Activated CD4-positive, alpha-beta T cell treated with anti-CD3 and anti-CD28 coated beads, Interleukin-2, Interleukin-4, amounts not matched to agents 100 ng/mL and 50 ng/mL, durations not matched to agents 16 hours and 8 hours (primary cell): ENCODE measurements at regions not wholly inside any gene's neighbourhood (a gene's known extent, or its start where the extent isn't known, plus 50 kb on each side); places are given as distances from the start of the nearest gene placed in this dataset.
A peak's percentile ranks its signal among the peaks of the same experiment; 100 is the strongest.

Source experiments
- DNase-seq: peaks from one replicate; pipeline ENCODE4 v3.0.0-alpha.2; 2020; ENCODE audit warnings: low spot score

- DNase-seq: no peak
These were observed 308.6 kb upstream of the GIMD1 start for GRCh38 chr4:106677213-106677612.

DNA sequence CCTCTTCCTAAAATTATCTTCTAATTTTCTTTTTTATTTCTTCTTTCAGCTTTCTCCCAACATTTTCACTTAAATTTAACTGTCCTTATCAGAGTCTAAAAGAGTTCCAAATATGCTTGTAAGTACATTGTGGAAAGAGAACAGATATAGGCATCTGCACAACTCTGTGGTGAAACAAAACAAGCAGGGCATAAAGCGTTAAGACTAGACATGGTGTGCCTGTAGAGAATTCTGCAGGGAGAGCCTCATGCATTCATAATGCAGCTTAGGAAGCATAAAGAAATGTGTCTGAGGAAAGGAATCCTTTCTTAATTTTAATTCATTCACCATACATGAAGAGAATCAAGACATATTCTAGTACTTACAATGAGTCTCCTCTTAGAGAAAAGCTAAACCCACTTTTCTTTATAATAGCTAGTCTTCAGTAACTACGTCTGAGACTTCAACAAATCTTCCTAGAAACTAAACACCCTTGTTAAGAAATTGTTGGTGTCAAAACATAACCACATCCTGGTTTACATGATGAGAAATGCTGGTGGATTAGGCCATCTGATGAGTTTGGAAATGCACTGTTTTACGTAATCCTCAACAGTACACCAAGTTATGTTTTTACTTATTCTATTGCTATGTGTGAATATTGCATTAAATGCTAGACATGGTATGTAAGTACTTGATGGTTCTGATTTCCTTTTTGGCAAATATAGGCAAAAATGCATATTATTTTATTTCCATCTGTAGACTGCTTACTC, 307.8 kb upstream of the GIMD1 start:
- DNase-seq: peak; percentile 11

DNA sequence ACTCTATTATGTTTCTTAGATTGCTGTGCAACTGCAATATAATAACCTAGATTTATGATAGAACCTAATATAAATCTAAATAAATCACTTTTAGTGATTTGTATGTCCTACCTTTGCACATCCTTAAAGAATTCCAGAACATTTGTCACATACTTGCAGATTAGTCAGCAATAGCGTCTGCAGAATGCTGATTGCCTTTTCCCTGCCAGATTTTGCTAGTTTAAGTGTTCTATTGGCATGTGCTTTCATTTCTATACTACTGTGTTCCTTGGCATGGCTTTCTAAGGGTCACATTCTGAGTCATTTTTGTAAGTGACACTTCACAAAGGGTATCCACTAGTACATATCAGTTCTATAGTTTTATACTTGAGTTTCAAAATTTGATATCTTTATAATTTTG, 303.1 kb upstream of the GIMD1 start:
- no peak for DNase-seq

DNA sequence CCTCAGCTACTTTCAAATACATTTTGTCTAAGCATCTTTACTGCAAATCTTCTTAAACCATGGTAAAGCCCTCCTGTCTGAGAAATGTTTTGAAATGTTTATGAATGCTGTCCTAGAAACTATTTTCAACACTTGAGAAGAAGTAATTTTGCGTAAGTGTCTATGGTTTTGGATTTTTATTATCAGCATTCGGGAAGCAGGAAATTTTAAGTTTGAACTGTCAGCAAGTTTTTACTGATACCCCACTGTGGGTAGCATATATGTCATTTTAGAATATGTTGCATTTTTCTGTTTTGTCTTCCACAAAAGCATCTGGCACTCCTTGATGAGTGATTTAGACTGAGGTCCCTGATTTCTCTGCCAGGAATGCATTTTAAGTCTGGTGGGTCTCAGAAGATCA, 302.4 kb upstream of the GIMD1 start:
- DNase-seq: no peak

DNA sequence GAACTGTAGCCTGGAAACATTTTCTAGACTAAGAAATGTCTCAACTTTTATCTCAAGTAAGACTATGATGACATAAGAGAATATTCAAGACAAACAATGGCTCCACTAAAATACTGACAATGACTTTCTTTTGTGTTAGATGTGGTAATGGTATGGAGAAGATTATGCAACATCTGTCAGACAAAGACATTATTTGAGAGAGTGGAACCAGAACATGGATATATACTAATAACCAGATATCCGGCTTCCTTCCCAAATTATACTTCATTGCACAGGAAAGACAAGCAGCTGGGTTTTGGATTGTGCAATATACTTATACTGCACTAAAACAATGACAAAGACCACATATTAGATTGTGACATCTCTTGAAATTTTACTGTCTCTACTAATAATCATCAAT, 290.8 kb upstream of the GIMD1 start:
- DNase-seq: no peak

DNA sequence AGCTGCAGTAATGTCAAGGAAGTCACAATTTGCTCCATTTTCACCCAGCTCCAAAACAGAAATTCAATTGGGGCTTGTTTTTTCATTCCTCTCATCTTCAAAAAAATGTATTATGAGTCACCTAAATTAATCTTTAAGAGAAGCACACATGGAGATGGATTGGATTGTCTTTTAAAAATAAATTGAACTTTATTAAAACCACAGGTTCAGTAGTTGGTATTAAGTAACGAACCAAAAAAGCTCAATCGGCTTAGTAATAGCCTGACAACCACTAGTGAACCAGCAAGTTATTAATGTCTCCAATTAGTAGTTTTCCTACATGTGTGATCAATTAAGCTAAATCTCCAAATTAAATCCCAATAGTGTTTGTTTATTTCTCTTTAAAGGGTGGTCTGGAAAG, 283.5 kb upstream of the GIMD1 start:
- DNase-seq: no peak

DNA sequence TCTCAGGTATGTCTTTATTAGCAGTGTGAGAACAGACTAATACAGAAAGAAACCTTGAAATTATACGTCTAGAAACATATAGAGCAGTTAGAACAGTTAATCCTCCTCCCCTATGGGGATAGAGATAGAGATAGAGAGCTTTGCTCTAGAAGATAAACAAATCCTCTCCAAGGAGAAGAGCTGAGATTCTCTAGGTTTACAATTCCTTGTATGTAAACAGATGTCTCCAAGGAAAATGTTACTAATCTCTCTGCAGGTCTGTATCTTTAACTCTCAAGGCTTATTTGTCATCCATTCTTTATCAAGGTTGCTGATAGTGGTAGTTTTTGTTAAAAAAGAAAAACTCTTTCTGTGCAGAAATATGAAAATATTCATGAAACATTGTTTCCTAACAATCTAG, 282.1 kb upstream of the GIMD1 start:
- DNase-seq: no peak

- no peak for DNase-seq
These were observed 278.9 kb upstream of the GIMD1 start for GRCh38 chr4:106647451-106647850.

GRCh38 chr4:106629268-106629625, 260.7 kb upstream of the GIMD1 start:
- no peak for DNase-seq

- DNase-seq: no peak
These were observed 260.1 kb upstream of the GIMD1 start for GRCh38 chr4:106628586-106629267.

- no peak for DNase-seq
These were observed 258.5 kb upstream of the GIMD1 start for GRCh38 chr4:106627051-106627450.

DNA sequence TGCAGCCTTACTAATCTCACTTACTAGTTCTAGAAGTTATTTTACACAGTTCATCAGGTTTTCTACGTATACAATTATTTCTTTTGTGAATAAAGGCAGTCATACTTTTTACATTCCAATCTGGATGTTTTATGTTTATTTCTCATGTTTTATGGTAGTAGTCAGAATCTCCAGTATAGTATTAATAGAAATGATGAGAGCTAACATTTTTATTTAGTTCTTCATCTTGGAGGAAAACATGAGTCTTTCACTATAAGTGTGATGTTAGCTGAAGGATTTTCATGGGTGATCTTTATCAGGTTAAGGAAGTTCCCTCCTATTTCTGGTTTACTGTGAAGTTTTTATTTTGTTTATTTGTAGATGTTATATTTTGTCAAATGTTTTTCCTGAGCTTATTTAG, 256.1 kb upstream of the GIMD1 start:
- DNase-seq: no peak

DNA sequence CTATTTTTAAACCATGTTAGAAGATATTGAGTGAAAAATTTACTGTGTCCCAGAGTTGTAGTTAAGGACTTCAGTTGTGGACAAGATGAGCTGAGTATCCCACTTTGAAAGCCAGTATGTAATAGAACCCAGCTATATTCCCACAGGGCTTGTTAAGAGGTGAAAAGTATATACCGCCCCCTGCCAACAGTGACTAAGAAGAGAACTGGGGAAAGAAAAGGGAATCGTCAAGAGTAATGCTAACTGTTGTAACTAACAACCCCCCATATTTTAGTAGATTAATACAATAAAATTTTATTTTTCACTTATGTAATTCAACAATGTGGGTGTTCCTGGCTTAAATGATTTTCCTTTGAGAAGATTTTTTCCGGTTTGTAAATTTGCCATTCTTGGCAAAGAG, 250.4 kb upstream of the GIMD1 start:
- DNase-seq: no peak

GRCh38 chr4:106615961-106616360, 247.4 kb upstream of the GIMD1 start:
- DNase-seq: no peak

GRCh38 chr4:106615410-106615945, 246.9 kb upstream of the GIMD1 start:
- DNase-seq: no peak

- DNase-seq: no peak
These were observed 245.9 kb upstream of the GIMD1 start for GRCh38 chr4:106614441-106614840.

- DNase-seq: no peak
These were observed 241.3 kb upstream of the GIMD1 start for GRCh38 chr4:106609917-106610316.

DNA sequence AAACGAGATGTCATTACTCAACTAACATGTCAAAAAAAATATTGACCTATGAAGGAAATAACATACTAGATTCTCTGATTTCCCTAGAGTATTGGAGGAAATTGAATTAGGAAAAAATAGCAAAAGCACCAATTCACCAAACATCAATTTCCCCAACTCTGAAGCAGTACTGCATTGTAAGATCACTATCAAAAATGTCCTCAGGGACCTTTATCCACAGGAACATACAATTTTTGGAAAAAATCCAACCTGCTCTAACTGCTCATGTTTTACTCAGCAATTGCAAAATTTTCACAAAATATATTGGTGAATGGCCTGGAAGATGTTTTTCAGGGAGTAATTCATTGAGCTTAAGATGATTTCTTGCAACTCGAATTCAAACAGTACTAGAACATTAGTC, 239.0 kb upstream of the GIMD1 start:
- no peak for DNase-seq

DNA sequence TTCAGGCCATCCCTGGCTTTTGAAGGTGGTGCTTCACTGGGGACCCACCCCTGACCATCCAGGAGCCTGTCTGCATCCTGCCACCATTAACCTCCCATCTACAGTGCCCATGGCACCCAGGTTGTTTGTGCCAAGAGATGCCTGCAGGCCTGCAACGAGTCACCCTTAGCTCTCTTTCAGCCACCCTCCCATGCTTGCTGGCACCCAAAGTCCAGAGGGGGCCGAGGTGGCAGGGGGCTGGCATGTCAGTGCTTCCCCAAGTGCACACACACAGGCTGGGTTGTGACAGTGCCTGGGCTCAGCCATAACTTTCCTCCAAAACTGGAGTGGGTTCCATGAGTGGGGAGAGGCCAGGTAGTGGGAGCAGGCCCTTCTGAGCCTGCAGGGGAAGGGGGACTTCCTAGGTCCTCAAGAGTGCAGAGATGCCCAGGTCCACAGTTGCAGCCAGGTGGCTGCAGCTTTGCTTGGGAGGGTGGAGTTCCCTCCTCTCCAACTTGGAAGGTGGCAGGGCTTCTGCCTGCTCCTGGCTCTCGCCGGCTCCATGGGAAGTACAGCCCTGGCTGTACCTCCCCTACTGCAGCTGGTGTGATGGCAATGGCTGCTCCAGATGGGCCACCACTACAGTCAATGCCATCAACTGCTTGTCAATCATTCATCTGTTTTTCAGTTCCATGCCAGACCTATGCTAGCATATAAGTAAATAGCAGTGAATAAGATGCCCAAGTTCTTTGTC, 235.9 kb upstream of the GIMD1 start:
- DNase-seq: no peak

DNA sequence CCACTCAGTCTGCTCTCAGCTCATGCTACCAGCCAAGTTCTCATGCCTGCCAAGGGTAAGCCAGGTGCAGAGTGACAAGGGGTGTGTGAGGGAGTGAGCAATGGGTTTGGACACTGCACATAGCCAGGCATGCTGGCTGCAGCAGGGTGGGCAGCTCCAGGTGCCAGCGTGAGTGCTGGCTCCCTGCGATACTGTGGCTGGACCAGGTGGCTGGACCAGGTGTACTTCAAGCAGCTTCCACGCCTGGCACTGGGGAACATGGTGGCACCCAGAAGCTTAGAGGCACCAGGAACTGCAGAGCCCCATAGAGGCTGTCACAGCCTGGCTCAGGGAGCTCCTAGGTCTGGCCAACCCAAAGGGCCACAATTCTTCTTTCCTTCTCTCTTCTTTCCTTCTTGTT, 234.9 kb upstream of the GIMD1 start:
- no peak for DNase-seq

GRCh38 chr4:106602711-106603110, 234.1 kb upstream of the GIMD1 start:
- DNase-seq: no peak

- DNase-seq: no peak
These were observed 232.9 kb upstream of the GIMD1 start for GRCh38 chr4:106601519-106601918.

DNA sequence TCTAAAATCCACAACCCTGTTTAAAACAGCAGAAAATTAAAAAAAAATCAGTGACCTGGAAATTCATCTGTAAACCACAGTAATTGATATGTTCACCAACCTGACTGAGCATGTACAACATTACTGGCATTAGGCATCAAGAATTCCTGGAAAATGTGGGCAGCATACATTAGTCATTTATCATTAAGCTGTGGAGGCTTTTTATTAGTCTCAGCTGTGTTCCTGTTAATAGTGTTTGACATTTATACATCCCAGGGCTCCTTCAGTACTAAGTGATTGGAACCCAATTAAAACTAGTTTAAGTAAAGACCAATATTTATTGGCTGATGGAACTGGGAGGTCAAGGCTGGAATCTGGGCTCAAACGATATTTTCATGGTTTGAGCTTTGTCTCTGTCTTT, 227.3 kb upstream of the GIMD1 start:
- no peak for DNase-seq
